ENCODE measurements at regions not wholly inside any gene's neighbourhood (a gene's known extent, or its start where the extent isn't known, plus 50 kb on each side); places are given as distances from the start of the nearest gene placed in this dataset.

GRCh38 chr11:95717314-95717713, 72.3 kb downstream of the FAM76B start:
- no peak for DNase-seq

- no peak for DNase-seq
Observed at GRCh38 chr11:95716266-95716665, 73.3 kb downstream of the FAM76B start.

- no peak for DNase-seq
Observed at GRCh38 chr11:95715777-95716241, 73.8 kb downstream of the FAM76B start.

GRCh38 chr11:95714843-95715776, 74.5 kb downstream of the FAM76B start:
- DNase-seq: no peak

GRCh38 chr11:95713428-95713827, 76.2 kb downstream of the FAM76B start:
- DNase-seq: no peak

DNA sequence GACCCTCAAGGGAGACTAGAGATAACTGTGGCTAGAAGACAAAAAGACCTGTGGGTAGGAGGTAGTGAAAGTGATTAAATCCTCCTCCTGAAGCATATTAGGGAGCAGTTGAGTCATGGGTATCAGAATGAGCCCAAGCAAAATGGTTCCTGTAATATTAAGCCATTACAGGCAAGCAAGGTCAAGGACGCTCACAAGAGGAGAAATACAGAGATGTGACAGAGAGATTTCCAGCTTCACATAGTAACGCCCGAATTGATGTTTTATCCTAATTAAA, 77.7 kb downstream of the FAM76B start:
- no peak for DNase-seq

GRCh38 chr11:95711162-95711944, 78.2 kb downstream of the FAM76B start:
- no peak for DNase-seq

DNA sequence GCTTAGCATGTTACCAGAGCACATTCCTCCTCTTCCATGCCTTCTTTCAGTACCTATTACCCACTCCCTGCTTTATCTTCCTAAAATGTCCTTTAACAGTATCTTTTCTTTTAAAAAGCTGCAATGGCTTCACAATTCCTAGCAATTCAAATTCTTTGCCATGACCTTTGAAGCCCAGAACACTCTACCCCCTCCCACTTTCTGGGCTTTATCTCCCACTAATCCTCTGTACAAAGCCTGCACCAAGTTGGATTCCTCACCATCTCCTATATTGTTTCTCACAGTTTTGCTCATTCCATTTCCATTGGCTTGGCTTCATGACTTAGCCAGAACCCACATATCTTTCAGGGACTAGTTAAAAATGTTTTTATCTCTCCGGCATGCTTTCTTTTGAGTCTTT, 80.9 kb downstream of the FAM76B start:
- no peak for DNase-seq

GRCh38 chr11:95706974-95707387, 82.6 kb downstream of the FAM76B start:
- DNase-seq: no peak

- no peak for DNase-seq
Observed at GRCh38 chr11:95705485-95706124, 84.0 kb downstream of the FAM76B start.

- no peak for DNase-seq
Observed at GRCh38 chr11:95704865-95705264, 84.7 kb downstream of the FAM76B start.

DNA sequence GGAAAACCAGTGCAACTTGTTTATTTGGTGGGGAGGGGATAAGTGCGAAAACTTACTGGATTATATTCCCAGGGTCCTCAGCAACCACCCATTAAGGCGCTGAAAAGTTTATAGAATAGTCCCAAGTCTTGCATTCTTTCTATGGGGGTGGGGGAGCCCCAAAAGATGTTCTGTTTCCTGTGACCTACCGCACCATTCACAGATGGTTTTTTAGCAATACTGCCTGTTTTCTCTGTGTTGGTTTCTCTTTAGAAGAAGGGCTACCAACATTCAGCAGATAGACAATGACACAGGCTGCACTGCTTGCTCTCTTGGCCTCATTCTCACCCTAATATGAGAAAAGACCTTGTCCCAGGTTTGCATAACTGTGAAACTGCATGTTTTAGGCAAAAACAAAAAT, 86.5 kb downstream of the FAM76B start:
- DNase-seq: no peak

DNA sequence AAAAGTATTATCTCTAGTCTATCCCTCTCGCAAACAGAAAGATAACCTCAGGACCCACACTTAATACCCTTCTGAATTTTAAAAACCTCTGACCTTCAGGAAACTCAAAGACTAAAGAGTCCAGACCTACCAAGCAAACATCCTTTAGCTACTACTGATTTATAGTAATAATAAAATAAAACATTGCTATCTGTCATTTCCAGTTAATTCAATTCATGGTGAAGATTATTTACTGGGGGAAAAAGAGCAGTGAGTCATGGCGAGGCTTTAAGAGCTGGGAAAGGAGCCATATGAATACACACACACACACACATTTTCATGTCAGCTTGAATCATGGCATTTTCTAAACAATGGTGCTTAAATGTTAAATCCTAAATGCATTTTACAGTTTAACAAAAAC, 87.1 kb downstream of the FAM76B start:
- DNase-seq: no peak

DNA sequence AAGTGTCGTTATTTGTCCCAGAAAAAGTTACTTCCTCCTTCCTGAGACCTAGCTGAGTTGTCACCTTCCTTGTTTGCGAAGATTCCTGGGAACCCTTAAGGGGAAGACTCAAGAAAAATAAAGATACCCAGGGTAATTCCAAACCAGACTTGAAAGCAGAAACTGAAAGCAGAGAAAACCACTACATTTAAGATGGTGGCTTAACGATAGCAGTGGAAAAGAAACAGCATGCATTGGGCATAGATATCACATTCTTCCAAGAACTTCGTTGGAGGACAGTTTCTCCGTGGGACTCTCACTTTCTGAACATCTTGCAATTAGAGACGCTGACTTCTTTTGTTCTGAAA, 89.1 kb downstream of the FAM76B start:
- no peak for DNase-seq

DNA sequence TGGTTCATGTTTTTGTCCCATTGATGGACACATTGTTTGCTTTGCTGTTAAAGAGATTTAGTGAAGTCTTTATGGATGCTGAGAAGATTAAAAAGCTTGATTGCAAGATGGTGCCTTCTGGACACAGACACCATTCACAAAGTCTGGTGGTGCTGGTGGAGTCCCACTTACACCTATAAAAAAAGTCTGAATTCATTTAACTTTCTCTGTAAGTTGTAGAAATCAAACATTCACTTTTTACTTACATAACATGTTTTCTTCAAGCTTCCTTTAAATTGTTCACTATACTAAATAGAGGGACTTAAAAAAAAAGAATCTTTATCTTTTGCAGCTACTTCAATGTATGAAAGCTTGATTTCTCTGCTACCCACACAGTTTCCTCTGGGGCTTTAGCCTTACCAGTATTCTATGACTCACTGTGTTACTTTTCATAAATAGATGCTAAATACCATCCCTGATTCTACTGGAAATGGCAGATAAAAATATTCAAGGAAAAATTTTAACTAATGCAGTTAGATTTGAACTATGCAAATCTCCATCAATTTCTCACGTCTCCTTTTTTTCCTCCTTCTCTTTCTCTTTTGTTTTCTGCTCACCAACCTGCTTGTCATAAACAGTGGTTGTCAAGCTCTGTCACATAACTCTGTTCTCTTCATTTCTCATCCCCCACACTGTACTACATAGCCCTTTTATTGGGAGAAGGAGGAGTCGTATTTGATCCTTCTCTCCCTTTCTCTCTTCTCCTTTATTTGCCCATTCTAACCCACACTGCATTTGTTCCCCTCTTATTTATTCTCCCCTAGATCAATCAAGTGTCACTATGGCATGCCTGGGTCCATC, 89.7 kb downstream of the FAM76B start:
- DNase-seq: no peak

DNA sequence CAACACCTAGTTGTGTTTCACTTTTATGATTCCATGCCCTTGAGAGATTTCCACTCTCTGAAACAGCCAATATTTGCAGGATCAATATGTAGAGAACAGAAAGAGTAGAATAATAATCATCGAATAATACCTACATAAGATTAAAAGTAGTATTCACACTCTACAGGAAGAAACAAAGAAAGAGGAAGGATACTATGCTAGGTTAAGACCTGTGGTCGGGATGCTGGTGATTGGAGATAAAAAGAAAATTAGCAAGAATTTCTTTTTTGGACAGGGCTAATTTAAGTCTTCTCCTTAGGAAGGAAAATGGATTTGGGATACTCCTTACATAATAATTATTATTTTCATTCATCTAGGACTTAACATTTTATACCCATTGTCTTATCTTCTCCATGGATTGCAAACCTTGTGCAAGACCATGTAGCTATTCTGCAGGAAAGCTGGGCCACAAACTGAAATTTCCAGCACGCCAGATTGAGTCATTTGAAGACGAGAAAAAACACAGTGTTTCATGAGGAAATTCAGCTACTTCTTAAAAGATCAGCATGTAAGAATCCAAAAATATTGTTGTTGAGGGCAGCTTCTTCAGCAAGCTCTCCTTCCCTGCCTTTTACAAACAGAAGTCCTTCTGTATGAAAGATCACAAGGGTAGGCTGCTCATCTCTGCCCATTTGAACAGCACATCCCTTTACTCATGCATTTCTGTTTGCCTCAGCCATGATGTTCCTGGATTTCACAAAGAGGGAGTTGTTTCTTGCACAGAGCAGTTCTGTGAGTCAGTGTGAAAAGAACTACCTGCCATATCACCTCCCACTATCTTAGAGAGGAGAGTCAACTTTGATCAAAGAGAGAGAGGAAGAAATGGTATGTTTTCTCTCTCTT, 90.7 kb downstream of the FAM76B start:
- DNase-seq: no peak

GRCh38 chr11:95697614-95698408, 91.8 kb downstream of the FAM76B start:
- no peak for DNase-seq

DNA sequence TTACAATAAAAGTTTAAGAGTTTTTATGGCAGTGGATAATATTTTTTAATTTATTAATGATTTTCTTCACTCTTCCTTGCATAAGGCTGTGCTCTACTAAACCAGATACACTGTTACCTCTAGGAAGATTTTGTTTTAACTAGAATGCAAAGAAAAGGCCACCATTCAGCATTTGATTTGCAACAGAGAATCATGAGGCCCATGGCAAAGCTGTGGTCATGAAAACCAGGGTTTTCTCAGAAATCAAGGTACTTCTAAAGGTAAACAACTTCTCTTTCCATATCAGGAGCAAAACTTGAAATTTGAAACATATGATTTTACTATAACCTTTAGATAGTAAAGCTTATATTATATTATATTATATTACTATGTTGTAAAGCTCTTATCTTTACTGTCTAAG, 94.4 kb downstream of the FAM76B start:
- DNase-seq: no peak

DNA sequence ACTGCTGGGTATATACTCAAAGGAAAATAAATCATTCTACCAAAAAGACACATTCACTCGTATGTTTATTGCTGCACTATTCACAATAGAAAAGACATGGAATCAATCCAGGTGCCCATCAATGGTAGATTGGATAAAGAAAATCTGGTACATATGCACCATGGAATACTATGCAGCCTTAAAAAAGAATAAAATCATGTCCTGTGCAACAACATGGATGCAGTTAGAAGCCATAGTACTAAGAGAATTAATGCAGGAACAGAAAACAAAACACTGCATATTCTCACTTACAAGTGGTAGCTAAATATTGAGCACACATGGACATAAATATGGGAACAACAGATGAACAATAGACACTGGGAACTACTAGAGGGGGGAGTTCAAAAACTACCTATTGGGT, 96.3 kb downstream of the FAM76B start:
- no peak for DNase-seq

GRCh38 chr11:95692526-95693260, 96.9 kb downstream of the FAM76B start:
- DNase-seq: no peak
